ENCODE measurements at regions not wholly inside any gene's neighbourhood (a gene's known extent, or its start where the extent isn't known, plus 50 kb on each side); places are given as distances from the start of the nearest gene placed in this dataset.

GRCh38 chr4:1540601-1541375, 134.5 kb upstream of the NKX1-1 start:
- Histone ChIP-seq H3K9me3 (no peaks in the 10 kb centered on the region), H3K27ac (no peak overlapping the region)
- WGBS, 2 donors (ENCODE audit: low coverage in 1 of 2), result 61 to 72% methylated on average over 5 to 11 of the region's 33 CpGs

GRCh38 chr4:1539859-1540600, 133.8 kb upstream of the NKX1-1 start:
- WGBS, 2 donors (ENCODE audit: low coverage in 1 of 2), result 100% methylated on average over 2 of the region's 45 CpGs; no CpG with 5 or more reads in 1 of the 2 donors
- H3K27me3 ChIP-seq, result peaks cover 78% of the 10 kb centered on the region

More at GRCh38 chr4:1540601-1541375, 134.5 kb upstream of the NKX1-1 start:
- ATAC-seq, result no peak
- H3K4me3 ChIP-seq, result no peak overlapping the region
- no peaks in the 10 kb centered on the region for H3K4me1 ChIP-seq
- no peaks in the 10 kb centered on the region for H3K36me3 ChIP-seq
- TF ChIP-seq POLR2AphosphoS5 (IDR thresholded peaks at IDR 0.05) (no peak), CTCF (IDR thresholded peaks at IDR 0.05) (no peak), POLR2A (IDR thresholded peaks at IDR 0.05) (no peak), EP300 (IDR thresholded peaks at IDR 0.05) (no peak)
- peaks cover 72% of the 10 kb centered on the region for H3K27me3 ChIP-seq

GRCh38 chr4:1538941-1539772, 132.9 kb upstream of the NKX1-1 start:
- Histone ChIP-seq H3K4me3 (no peak overlapping the region), H3K27me3 (peaks cover 81% of the 10 kb centered on the region), H3K27ac (no peak overlapping the region), H3K36me3 (no peaks in the 10 kb centered on the region), H3K9me3 (no peaks in the 10 kb centered on the region), H3K4me1 (peaks cover 0 to 1% (median 0%) of the 10 kb centered on the region in 3 donors)
- TF ChIP-seq EP300 (IDR thresholded peaks at IDR 0.05) (no peak), POLR2AphosphoS5 (IDR thresholded peaks at IDR 0.05) (no peak), POLR2A (IDR thresholded peaks at IDR 0.05) (no peak), CTCF (IDR thresholded peaks at IDR 0.05) (no peak)
- 77 to 81% methylated on average over 8 to 10 of the region's 23 CpGs for WGBS, 2 donors (ENCODE audit: low coverage in 1 of 2)
- no peak for ATAC-seq

More at GRCh38 chr4:1539859-1540600, 133.8 kb upstream of the NKX1-1 start:
- ATAC-seq, result no peak
- Histone ChIP-seq H3K36me3 (no peaks in the 10 kb centered on the region), H3K27ac (no peak overlapping the region), H3K9me3 (no peaks in the 10 kb centered on the region), H3K4me1 (no peaks in the 10 kb centered on the region), H3K4me3 (no peak overlapping the region)
- TF ChIP-seq POLR2AphosphoS5 (IDR thresholded peaks at IDR 0.05) (no peak), CTCF (IDR thresholded peaks at IDR 0.05) (no peak), POLR2A (IDR thresholded peaks at IDR 0.05) (no peak), EP300 (IDR thresholded peaks at IDR 0.05) (no peak)

- Histone ChIP-seq H3K36me3 (no peaks in the 10 kb centered on the region), H3K4me3 (no peak overlapping the region), H3K27ac (no peak overlapping the region), H3K9me3 (no peaks in the 10 kb centered on the region), H3K27me3 (peaks cover 83% of the 10 kb centered on the region), H3K4me1 (peaks cover 0 to 11% (median 0%) of the 10 kb centered on the region in 3 donors)
- TF ChIP-seq POLR2A (IDR thresholded peaks at IDR 0.05), result no peak
- TF ChIP-seq POLR2AphosphoS5 (IDR thresholded peaks at IDR 0.05), result no peak
- no peak for TF ChIP-seq EP300 (IDR thresholded peaks at IDR 0.05)
- WGBS, 2 donors (ENCODE audit: low coverage in 1 of 2), result no CpG with 5 or more reads among the region's 9 CpGs
- ATAC-seq, result no peak
These were observed 131.8 kb upstream of the NKX1-1 start for GRCh38 chr4:1538096-1538410.
